ENCODE measurements at regions not wholly inside any gene's neighbourhood (a gene's known extent, or its start where the extent isn't known, plus 50 kb on each side); places are given as distances from the start of the nearest gene placed in this dataset.

- ATAC-seq (no peak), DNase-seq (ENCODE audit: low read depth, low spot score) (no peak)
- Histone ChIP-seq H3K4me2 (ENCODE audit: low read length) (no peak overlapping the region), H3K27me3 (ENCODE audit: insufficient read depth, low read length) (no peaks in the 10 kb centered on the region), H3K27ac (ENCODE audit: low read depth, low read length) (no peak overlapping the region), H3K9ac (ENCODE audit: low read length) (no peak overlapping the region), H3K4me3 (replicated peaks in 1 of 2; ENCODE audit: low read depth in 1 of 2, low read length in 2 of 2) (no peak overlapping the region), H3K4me1 (ENCODE audit: control insufficient read depth in 1 of 2, insufficient read depth in 2 of 2, low read length in 2 of 2) (no peaks in the 10 kb centered on the region), H4K20me1 (ENCODE audit: insufficient read depth) (no peaks in the 10 kb centered on the region), H2AFZ (ENCODE audit: low read depth, low read length, poor library complexity, severe bottlenecking) (no peak overlapping the region), H3K36me3 (ENCODE audit: control insufficient read depth in 1 of 2, insufficient read depth in 2 of 2, low read length in 2 of 2) (no peaks in the 10 kb centered on the region), H3K9me3 (ENCODE audit: control insufficient read depth in 1 of 2, insufficient read depth in 1 of 2, low read depth in 1 of 2, low read length in 2 of 2) (peaks cover 5 to 28% of the 10 kb centered on the region in 2 experiments; a peak in 2 of 4 replicates), H3K79me2 (ENCODE audit: insufficient read depth, low read length) (no peaks in the 10 kb centered on the region), H3K9me2 (ENCODE audit: insufficient read depth) (no peaks in the 10 kb centered on the region)
- no TSS peak for BruUV-seq (replicated peaks)
- no peak for TF ChIP-seq ZNF274 (IDR thresholded peaks at IDR 0.05; ENCODE audit: low read depth, low read length)
- no peak for TF ChIP-seq POLR2AphosphoS5 (IDR thresholded peaks at IDR 0.05; ENCODE audit: low read depth, low read length)
- TF ChIP-seq YY1 (IDR thresholded peaks at IDR 0.05; ENCODE audit: extremely low read depth, insufficient replicate concordance, low read depth, low read length): no peak
- no peak for TF ChIP-seq CBX3 (IDR thresholded peaks at IDR 0.05; ENCODE audit: low read depth)
- TF ChIP-seq EGR1 (IDR thresholded peaks at IDR 0.05; ENCODE audit: low read depth): no peak
- TF ChIP-seq, protein P1, sequence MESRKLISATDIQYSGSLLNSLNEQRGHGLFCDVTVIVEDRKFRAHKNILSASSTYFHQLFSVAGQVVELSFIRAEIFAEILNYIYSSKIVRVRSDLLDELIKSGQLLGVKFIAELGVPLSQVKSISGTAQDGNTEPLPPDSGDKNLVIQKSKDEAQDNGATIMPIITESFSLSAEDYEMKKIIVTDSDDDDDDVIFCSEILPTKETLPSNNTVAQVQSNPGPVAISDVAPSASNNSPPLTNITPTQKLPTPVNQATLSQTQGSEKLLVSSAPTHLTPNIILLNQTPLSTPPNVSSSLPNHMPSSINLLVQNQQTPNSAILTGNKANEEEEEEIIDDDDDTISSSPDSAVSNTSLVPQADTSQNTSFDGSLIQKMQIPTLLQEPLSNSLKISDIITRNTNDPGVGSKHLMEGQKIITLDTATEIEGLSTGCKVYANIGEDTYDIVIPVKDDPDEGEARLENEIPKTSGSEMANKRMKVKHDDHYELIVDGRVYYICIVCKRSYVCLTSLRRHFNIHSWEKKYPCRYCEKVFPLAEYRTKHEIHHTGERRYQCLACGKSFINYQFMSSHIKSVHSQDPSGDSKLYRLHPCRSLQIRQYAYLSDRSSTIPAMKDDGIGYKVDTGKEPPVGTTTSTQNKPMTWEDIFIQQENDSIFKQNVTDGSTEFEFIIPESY (IDR thresholded peaks at IDR 0.05; ENCODE audit: extremely low read depth, insufficient replicate concordance, low read length): no peak
- no peak for TF ChIP-seq RAD21 (IDR thresholded peaks at IDR 0.05; ENCODE audit: low read depth)
- no peak for TF ChIP-seq SIN3A (IDR thresholded peaks at IDR 0.05; ENCODE audit: low read depth)
- TF ChIP-seq EZH2phosphoT487 (IDR thresholded peaks at IDR 0.05; ENCODE audit: borderline replicate concordance): no peak
- TF ChIP-seq TCF7L2 (IDR thresholded peaks at IDR 0.05; ENCODE audit: borderline replicate concordance, extremely low read depth, insufficient read depth, insufficient read length): no peak
- RAD21 ChIA-PET (ENCODE audit: low non-redundant PET in 1 of 2, low total read pairs in 2 of 2, uncharacterized antibody in 2 of 2, unreplicated experiment in 2 of 2): no interaction called here
- POLR2A ChIA-PET: no interaction called here
- intact Hi-C loops (cut with micrococcal nuclease): no loop called here
- CTCF ChIA-PET: no interaction called here
Measured at GRCh38 chr16:65227150-65227835, 105.4 kb upstream of the CDH11 start.
